WTC11 (cell line): ENCODE measurements at regions not wholly inside any gene's neighbourhood (a gene's known extent, or its start where the extent isn't known, plus 50 kb on each side); places are given as distances from the start of the nearest gene placed in this dataset.

Experiments
- ATAC-seq: fragments of 200-7000 bp; cut with Tn5 transposase; 2 replicates; pipeline ENCODE4 v1.10.0; 2021; ENCODE audit warnings: mild to moderate bottlenecking, moderate library complexity
- CTCF ChIA-PET: fragments of 300-600 bp; sonication (Branson Sonifier 250); formaldehyde crosslinking; loops from one replicate; lab custom pipeline; 2021; ENCODE audit warnings: antibody characterized with exemption; lab: Charles Lee
- POLR2A ChIA-PET: fragments of 350-600 bp; sonication (Branson Sonifier 250); formaldehyde crosslinking; loops from one replicate; lab custom pipeline; 2021; ENCODE audit warnings: antibody characterized with exemption; lab: Charles Lee
- DNase-seq: peaks from one replicate; pipeline ENCODE4 v3.0.0; 2021; ENCODE audit warnings: low spot score
- H3K27ac Mint-ChIP-seq: 2 replicates; pipeline ENCODE4 v1.8.0; 2021; ENCODE audit warnings: mixed read lengths
- H3K27me3 Mint-ChIP-seq: 2 replicates; pipeline ENCODE4 v1.8.0; 2021; ENCODE audit warnings: low read depth, mild to moderate bottlenecking, moderate library complexity, mixed read lengths
- H3K36me3 Mint-ChIP-seq: 2 replicates; pipeline ENCODE4 v1.8.0; 2021; ENCODE audit warnings: mixed read lengths
- H3K4me1 Mint-ChIP-seq: 2 replicates; pipeline ENCODE4 v1.8.0; 2022; ENCODE audit warnings: mixed read lengths
- H3K4me3 Mint-ChIP-seq: 2 replicates; pipeline ENCODE4 v1.8.0; 2021; ENCODE audit warnings: mild to moderate bottlenecking, moderate library complexity, mixed read lengths
- H3K9me3 Mint-ChIP-seq: 2 replicates; pipeline ENCODE4 v1.8.0; 2021; ENCODE audit warnings: mixed read lengths
- CBFB ChIP-seq: sonication (generic); formaldehyde crosslinking; IDR thresholded peaks from 2 replicates; pipeline ENCODE4 v1.8.1; 2022; ENCODE audit warnings: mild to moderate bottlenecking, low read depth, missing genetic modification reagents
- GABPB1 ChIP-seq: sonication (generic); formaldehyde crosslinking; IDR thresholded peaks from 2 replicates; pipeline ENCODE4 v1.8.1; 2023; ENCODE audit warnings: mild to moderate bottlenecking, missing genetic modification reagents
- MXD4 ChIP-seq: fragments of 250-450 bp; sonication (Bioruptor Pico); IDR thresholded peaks from 2 replicates; pipeline ENCODE4 v1.8.0; 2021; ENCODE audit warnings: mild to moderate bottlenecking, moderate library complexity, borderline replicate concordance
- NFYB ChIP-seq: sonication (generic); formaldehyde crosslinking; conservative IDR thresholded peaks from 2 replicates; pipeline ENCODE4 v1.8.0; 2022; ENCODE audit warnings: low read depth, missing genetic modification reagents
- SMAD4 ChIP-seq: sonication (generic); formaldehyde crosslinking; IDR thresholded peaks from 2 replicates; pipeline ENCODE4 v1.8.0; 2022; ENCODE audit warnings: mild to moderate bottlenecking, missing genetic modification reagents
- SP1 ChIP-seq: sonication (generic); formaldehyde crosslinking; conservative IDR thresholded peaks from 2 replicates; pipeline ENCODE4 v1.8.1; 2022; ENCODE audit warnings: missing genetic modification reagents
- TEAD1 ChIP-seq: sonication (generic); formaldehyde crosslinking; IDR thresholded peaks from 2 replicates; pipeline ENCODE4 v1.8.0; 2022; ENCODE audit warnings: mild to moderate bottlenecking, missing genetic modification reagents
- TEAD4 ChIP-seq: sonication (generic); formaldehyde crosslinking; IDR thresholded peaks from 2 replicates; pipeline ENCODE4 v1.8.0; 2022; ENCODE audit warnings: mild to moderate bottlenecking, missing genetic modification reagents
- ZNF232 ChIP-seq: sonication (generic); formaldehyde crosslinking; IDR thresholded peaks from 2 replicates; pipeline ENCODE4 v1.8.0; 2022; ENCODE audit warnings: mild to moderate bottlenecking, missing genetic modification reagents
- TF ChIP-seq, protein P1 (sequence below): sonication (generic); formaldehyde crosslinking; IDR thresholded peaks from 2 replicates; pipeline ENCODE4 v1.8.0; 2022; ENCODE audit warnings: mild to moderate bottlenecking, missing genetic modification reagents
- TF ChIP-seq, protein P2 (sequence below): sonication (generic); formaldehyde crosslinking; IDR thresholded peaks from 2 replicates; pipeline ENCODE4 v1.8.0; 2023; ENCODE audit warnings: missing genetic modification reagents
- TF ChIP-seq, protein P3 (sequence below): sonication (generic); formaldehyde crosslinking; conservative IDR thresholded peaks from 2 replicates; pipeline ENCODE4 v1.8.1; 2023; ENCODE audit warnings: mild to moderate bottlenecking, low read depth, missing genetic modification reagents, moderate library complexity
- TF ChIP-seq, protein P4 (sequence below): fragments of 250-450 bp; sonication (Bioruptor Pico); IDR thresholded peaks from 2 replicates; pipeline ENCODE4 v1.8.0; 2021; ENCODE audit warnings: mild to moderate bottlenecking
- TF ChIP-seq, protein P5 (sequence below): sonication (generic); formaldehyde crosslinking; IDR thresholded peaks from 2 replicates; pipeline ENCODE4 v1.8.1; 2023; ENCODE audit warnings: mild to moderate bottlenecking, missing genetic modification reagents
- TF ChIP-seq, protein P6 (sequence below): fragments of 250-450 bp; sonication (Bioruptor Pico); IDR thresholded peaks from 2 replicates; pipeline ENCODE4 v2.1.2; 2022; ENCODE audit warnings: mild to moderate bottlenecking, moderate library complexity
- TF ChIP-seq, protein P7 (sequence below): sonication (generic); formaldehyde crosslinking; IDR thresholded peaks from 2 replicates; pipeline ENCODE4 v1.8.1; 2022; ENCODE audit warnings: low read depth, missing genetic modification reagents, borderline replicate concordance
- TF ChIP-seq, protein P8 (sequence below): sonication (generic); formaldehyde crosslinking; IDR thresholded peaks from 2 replicates; pipeline ENCODE4 v1.8.1; 2022; ENCODE audit warnings: missing genetic modification reagents, borderline replicate concordance
- TF ChIP-seq, protein P9 (sequence below): fragments of 250-450 bp; sonication (Bioruptor Pico); conservative IDR thresholded peaks from 2 replicates; pipeline ENCODE4 v1.9.0; 2021; ENCODE audit warnings: mild to moderate bottlenecking

DNA sequence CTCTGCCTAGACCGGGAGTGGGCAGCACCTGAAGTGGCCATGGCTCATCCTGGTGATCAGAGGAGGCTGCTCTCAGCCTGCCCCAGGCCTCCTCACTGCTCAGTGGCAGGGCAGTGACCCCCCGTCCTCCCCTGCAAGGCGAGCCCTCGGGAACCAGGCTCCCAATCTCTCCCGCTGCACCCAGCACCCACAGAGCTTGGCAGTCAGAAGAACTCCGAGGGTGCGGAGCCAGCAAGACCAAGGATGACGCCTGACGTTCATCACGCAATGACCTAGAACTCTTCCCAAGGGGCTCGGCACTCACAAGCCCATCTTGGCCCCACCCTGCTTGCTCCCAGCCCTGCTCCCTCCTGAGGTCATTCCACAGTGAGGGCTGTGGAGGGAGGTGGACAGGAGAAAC is 189.8 kb upstream of the SALL3 start (continued):
- TF ChIP-seq, protein P1, sequence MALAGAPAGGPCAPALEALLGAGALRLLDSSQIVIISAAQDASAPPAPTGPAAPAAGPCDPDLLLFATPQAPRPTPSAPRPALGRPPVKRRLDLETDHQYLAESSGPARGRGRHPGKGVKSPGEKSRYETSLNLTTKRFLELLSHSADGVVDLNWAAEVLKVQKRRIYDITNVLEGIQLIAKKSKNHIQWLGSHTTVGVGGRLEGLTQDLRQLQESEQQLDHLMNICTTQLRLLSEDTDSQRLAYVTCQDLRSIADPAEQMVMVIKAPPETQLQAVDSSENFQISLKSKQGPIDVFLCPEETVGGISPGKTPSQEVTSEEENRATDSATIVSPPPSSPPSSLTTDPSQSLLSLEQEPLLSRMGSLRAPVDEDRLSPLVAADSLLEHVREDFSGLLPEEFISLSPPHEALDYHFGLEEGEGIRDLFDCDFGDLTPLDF = no peak
- TF ChIP-seq, all 79 proteins: peak for 0

DNA sequence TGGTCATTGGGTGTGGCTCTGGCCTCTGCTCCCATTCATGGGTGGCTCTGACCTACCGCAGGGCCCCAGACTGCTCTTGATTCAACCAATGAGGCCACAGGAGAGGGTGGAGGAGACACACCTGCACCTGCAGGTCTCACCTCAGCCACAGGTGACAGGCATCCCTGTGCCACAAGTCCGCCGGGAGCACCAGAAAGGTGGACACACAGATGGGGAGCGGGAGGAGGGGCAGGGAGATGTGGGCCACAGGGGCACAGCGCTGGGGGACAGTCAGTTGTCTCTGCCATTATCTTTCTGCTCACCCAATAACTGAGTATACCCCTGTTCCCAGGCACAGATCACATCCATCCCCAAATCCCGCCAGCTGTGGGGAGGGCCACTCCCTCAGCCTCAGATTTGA is 189.1 kb upstream of the SALL3 start:
- Mint-ChIP-seq H3K4me3 (no peak overlapping the region), H3K36me3 (peaks cover 17% of the 10 kb centered on the region; the same call in 1 of the 2 replicates), H3K9me3 (peaks cover 29% of the 10 kb centered on the region), H3K27ac (no peak overlapping the region), H3K27me3 (no peaks in the 10 kb centered on the region), H3K4me1 (no peaks in the 10 kb centered on the region)
- ChIA-PET POLR2A (no interaction called here), CTCF (no interaction called here)
- TF ChIP-seq GABPB1 (CRISPR knock-in tag) = no peak
- TF ChIP-seq, protein P2, sequence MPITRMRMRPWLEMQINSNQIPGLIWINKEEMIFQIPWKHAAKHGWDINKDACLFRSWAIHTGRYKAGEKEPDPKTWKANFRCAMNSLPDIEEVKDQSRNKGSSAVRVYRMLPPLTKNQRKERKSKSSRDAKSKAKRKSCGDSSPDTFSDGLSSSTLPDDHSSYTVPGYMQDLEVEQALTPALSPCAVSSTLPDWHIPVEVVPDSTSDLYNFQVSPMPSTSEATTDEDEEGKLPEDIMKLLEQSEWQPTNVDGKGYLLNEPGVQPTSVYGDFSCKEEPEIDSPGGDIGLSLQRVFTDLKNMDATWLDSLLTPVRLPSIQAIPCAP (CRISPR knock-in tag) = no peak
- no peak for DNase-seq
- ATAC-seq = no peak

DNA sequence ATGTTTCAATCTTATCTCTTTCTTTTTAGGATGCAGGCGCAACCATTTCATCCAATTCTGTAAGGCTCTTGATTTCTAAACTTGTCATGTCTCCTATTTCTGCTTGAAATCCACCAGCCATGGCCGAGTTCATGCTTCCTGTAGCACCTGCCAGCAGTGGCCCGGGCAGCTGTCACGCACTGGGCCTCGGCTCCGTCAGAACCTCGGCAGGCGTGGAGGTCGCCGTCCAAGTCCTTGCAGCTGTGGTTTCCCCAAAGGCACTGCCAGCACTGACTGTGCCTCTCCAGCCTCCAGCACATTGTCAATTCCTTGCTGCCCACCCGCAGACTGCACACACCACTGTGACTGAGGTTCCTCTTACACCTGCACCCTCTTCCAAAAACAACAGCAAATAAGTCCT is 188.7 kb upstream of the SALL3 start:
- Mint-ChIP-seq H3K9me3 (peaks cover 27% of the 10 kb centered on the region), H3K4me3 (no peak overlapping the region), H3K4me1 (no peaks in the 10 kb centered on the region), H3K36me3 (peaks cover 14% of the 10 kb centered on the region; the same call in 1 of the 2 replicates), H3K27me3 (no peaks in the 10 kb centered on the region), H3K27ac (no peak overlapping the region)
- CTCF ChIA-PET = no interaction called here
- ATAC-seq (no peak), DNase-seq (no peak)
- TF ChIP-seq, protein P3, sequence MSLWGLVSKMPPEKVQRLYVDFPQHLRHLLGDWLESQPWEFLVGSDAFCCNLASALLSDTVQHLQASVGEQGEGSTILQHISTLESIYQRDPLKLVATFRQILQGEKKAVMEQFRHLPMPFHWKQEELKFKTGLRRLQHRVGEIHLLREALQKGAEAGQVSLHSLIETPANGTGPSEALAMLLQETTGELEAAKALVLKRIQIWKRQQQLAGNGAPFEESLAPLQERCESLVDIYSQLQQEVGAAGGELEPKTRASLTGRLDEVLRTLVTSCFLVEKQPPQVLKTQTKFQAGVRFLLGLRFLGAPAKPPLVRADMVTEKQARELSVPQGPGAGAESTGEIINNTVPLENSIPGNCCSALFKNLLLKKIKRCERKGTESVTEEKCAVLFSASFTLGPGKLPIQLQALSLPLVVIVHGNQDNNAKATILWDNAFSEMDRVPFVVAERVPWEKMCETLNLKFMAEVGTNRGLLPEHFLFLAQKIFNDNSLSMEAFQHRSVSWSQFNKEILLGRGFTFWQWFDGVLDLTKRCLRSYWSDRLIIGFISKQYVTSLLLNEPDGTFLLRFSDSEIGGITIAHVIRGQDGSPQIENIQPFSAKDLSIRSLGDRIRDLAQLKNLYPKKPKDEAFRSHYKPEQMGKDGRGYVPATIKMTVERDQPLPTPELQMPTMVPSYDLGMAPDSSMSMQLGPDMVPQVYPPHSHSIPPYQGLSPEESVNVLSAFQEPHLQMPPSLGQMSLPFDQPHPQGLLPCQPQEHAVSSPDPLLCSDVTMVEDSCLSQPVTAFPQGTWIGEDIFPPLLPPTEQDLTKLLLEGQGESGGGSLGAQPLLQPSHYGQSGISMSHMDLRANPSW (CRISPR knock-in tag) = no peak
- TF ChIP-seq, protein P4, sequence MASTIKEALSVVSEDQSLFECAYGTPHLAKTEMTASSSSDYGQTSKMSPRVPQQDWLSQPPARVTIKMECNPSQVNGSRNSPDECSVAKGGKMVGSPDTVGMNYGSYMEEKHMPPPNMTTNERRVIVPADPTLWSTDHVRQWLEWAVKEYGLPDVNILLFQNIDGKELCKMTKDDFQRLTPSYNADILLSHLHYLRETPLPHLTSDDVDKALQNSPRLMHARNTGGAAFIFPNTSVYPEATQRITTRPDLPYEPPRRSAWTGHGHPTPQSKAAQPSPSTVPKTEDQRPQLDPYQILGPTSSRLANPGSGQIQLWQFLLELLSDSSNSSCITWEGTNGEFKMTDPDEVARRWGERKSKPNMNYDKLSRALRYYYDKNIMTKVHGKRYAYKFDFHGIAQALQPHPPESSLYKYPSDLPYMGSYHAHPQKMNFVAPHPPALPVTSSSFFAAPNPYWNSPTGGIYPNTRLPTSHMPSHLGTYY = no peak
- TF ChIP-seq, protein P5, sequence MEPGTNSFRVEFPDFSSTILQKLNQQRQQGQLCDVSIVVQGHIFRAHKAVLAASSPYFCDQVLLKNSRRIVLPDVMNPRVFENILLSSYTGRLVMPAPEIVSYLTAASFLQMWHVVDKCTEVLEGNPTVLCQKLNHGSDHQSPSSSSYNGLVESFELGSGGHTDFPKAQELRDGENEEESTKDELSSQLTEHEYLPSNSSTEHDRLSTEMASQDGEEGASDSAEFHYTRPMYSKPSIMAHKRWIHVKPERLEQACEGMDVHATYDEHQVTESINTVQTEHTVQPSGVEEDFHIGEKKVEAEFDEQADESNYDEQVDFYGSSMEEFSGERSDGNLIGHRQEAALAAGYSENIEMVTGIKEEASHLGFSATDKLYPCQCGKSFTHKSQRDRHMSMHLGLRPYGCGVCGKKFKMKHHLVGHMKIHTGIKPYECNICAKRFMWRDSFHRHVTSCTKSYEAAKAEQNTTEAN (CRISPR knock-in tag) = no peak
- TF ChIP-seq, protein P6, sequence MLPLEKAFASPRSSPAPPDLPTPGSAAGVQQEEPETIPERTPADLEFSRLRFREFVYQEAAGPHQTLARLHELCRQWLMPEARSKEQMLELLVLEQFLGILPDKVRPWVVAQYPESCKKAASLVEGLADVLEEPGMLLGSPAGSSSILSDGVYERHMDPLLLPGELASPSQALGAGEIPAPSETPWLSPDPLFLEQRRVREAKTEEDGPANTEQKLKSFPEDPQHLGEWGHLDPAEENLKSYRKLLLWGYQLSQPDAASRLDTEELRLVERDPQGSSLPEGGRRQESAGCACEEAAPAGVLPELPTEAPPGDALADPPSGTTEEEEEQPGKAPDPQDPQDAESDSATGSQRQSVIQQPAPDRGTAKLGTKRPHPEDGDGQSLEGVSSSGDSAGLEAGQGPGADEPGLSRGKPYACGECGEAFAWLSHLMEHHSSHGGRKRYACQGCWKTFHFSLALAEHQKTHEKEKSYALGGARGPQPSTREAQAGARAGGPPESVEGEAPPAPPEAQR (CRISPR knock-in tag) = no peak
- TF ChIP-seq, protein P7, sequence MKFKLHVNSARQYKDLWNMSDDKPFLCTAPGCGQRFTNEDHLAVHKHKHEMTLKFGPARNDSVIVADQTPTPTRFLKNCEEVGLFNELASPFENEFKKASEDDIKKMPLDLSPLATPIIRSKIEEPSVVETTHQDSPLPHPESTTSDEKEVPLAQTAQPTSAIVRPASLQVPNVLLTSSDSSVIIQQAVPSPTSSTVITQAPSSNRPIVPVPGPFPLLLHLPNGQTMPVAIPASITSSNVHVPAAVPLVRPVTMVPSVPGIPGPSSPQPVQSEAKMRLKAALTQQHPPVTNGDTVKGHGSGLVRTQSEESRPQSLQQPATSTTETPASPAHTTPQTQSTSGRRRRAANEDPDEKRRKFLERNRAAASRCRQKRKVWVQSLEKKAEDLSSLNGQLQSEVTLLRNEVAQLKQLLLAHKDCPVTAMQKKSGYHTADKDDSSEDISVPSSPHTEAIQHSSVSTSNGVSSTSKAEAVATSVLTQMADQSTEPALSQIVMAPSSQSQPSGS = no peak
- TF ChIP-seq, protein P8, sequence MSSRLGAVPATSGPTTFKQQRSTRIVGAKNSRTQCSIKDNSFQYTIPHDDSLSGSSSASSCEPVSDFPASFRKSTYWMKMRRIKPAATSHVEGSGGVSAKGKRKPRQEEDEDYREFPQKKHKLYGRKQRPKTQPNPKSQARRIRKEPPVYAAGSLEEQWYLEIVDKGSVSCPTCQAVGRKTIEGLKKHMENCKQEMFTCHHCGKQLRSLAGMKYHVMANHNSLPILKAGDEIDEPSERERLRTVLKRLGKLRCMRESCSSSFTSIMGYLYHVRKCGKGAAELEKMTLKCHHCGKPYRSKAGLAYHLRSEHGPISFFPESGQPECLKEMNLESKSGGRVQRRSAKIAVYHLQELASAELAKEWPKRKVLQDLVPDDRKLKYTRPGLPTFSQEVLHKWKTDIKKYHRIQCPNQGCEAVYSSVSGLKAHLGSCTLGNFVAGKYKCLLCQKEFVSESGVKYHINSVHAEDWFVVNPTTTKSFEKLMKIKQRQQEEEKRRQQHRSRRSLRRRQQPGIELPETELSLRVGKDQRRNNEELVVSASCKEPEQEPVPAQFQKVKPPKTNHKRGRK = no peak
- no peak for TF ChIP-seq SMAD4 (CRISPR knock-in tag)
- no peak for TF ChIP-seq ZNF232 (CRISPR knock-in tag)
- TF ChIP-seq, protein P9, sequence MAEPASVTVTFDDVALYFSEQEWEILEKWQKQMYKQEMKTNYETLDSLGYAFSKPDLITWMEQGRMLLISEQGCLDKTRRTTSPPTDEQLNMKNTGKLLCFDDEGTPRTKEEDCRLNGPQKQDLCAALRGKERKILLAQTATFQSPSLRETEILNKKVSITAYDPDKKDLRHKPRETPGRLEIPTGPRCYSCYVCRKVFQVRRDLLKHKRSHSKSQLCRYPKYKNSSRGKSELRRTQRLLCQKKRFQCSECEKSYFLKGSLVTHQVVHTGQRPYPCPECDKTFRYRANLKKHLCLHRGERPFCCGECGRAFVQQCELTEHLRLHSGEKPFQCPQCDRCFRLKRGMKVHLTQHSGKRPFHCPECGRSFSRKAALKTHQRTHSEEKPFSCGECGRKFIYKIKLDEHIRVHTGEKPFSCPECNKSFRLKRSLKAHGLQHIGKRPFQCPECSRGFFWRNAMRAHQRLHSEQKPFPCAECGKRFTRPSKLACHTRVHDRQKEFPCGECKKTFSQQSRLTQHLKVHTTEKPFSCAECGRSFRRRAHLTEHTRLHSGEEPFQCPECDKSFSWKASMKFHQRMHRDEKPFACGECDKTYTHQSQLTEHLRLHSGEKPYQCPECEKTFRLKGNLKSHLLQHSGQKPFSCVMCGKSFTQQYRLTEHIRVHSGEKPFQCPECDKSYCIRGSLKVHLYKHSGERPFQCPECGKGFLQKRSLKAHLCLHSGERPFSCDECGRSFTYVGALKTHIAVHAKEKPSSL (CRISPR knock-in tag) = no peak
- no peak for TF ChIP-seq SP1 (CRISPR knock-in tag)
- TF ChIP-seq TEAD4 (CRISPR knock-in tag) = no peak
- TF ChIP-seq NFYB (CRISPR knock-in tag) = no peak
- no peak for TF ChIP-seq TEAD1 (CRISPR knock-in tag)
- TF ChIP-seq MXD4 (CRISPR knock-in tag) = no peak
- no peak for TF ChIP-seq CBFB (CRISPR knock-in tag)
- POLR2A ChIA-PET = no interaction called here
